NT2/D1 (cell line): ENCODE measurements at regions not wholly inside any gene's neighbourhood (a gene's known extent, or its start where the extent isn't known, plus 50 kb on each side); places are given as distances from the start of the nearest gene placed in this dataset.

ENCODE experiments used
- DNase-seq: peaks from one replicate; pipeline ENCODE4 v3.0.0-alpha.2; 2011; ENCODE audit warnings: low read depth, low spot score
- H3K27me3 ChIP-seq: 2 replicates; pipeline ENCODE4 v1.6.0; 2011; ENCODE audit warnings: mild to moderate bottlenecking; ENCODE audit not compliant: insufficient read length, insufficient read depth
- H3K36me3 ChIP-seq: 2 replicates; pipeline ENCODE4 v1.6.1; 2011; ENCODE audit warnings: mild to moderate bottlenecking, low read length, mixed read lengths; ENCODE audit not compliant: insufficient read depth, insufficient read length
- H3K4me1 ChIP-seq: 2 replicates; pipeline ENCODE4 v1.5.1; 2011; ENCODE audit not compliant: insufficient read depth, insufficient read length
- H3K4me3 ChIP-seq: 2 replicates; pipeline ENCODE4 v1.5.1; 2011; ENCODE audit warnings: low read depth; ENCODE audit not compliant: insufficient read length
- H3K9ac ChIP-seq: 2 replicates; pipeline ENCODE4 v1.6.0; 2011; ENCODE audit warnings: low read depth; ENCODE audit not compliant: insufficient read length
- H3K9me3 ChIP-seq: 2 replicates; pipeline ENCODE4 v1.5.1; 2011; ENCODE audit warnings: mild to moderate bottlenecking, low read length; ENCODE audit not compliant: insufficient read depth
- SUZ12 ChIP-seq: IDR thresholded peaks from 2 replicates; pipeline ENCODE4 v1.6.1; 2011; ENCODE audit not compliant: insufficient read length, insufficient read depth; ENCODE audit errors: extremely low read depth
- YY1 ChIP-seq: IDR thresholded peaks from 2 replicates; pipeline ENCODE4 v1.6.1; 2011; ENCODE audit not compliant: insufficient read length, insufficient read depth
- ZNF274 ChIP-seq: IDR thresholded peaks from 2 replicates; pipeline ENCODE4 v1.6.1; 2011; ENCODE audit warnings: mild to moderate bottlenecking, low read depth, low read length

GRCh38 chr4:82043081-82043808 is 330.5 kb downstream of the HNRNPD start:
- Histone ChIP-seq H3K4me3 (peak overlapping the region; percentile 70), H3K9ac (peak overlapping the region; percentile 74), H3K27me3 (peaks cover 37% of the 10 kb centered on the region), H3K9me3 (no peaks in the 10 kb centered on the region), H3K36me3 (no peaks in the 10 kb centered on the region), H3K4me1 (no peaks in the 10 kb centered on the region)
- no peak for DNase-seq
- TF ChIP-seq SUZ12 = no peak
- TF ChIP-seq ZNF274 = no peak
- no peak for TF ChIP-seq YY1

DNA sequence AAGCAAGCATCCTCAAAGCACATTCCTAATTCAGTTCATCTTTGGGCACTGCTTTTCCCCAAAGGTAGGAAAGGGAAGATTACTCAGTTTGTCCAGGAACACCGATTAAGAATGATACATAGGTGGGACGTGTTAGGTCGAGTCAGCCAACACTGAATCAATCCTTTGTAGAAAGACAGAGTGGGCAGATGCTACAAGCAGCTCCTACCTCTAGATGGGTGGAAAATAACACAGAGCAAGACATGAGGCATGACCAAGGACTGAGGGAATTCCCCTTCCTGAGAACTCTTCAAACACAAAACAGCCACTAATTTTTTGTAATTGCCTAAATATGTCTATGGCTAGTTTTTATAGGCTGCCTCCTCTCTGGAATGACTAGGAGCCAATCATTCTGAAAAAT is 331.7 kb downstream of the HNRNPD start:
- H3K27me3 ChIP-seq = peaks cover 37% of the 10 kb centered on the region
- no peak for DNase-seq
- TF ChIP-seq ZNF274 (no peak), SUZ12 (no peak), YY1 (no peak)
- H3K36me3 ChIP-seq = no peaks in the 10 kb centered on the region
- no peaks in the 10 kb centered on the region for H3K4me1 ChIP-seq
- H3K9ac ChIP-seq = no peak overlapping the region
- no peak overlapping the region for H3K4me3 ChIP-seq
- no peaks in the 10 kb centered on the region for H3K9me3 ChIP-seq

- Histone ChIP-seq H3K4me3 (no peak overlapping the region), H3K9ac (no peak overlapping the region), H3K36me3 (no peaks in the 10 kb centered on the region), H3K9me3 (no peaks in the 10 kb centered on the region), H3K4me1 (no peaks in the 10 kb centered on the region), H3K27me3 (peaks cover 23% of the 10 kb centered on the region)
- DNase-seq = no peak
- TF ChIP-seq YY1 = no peak
- no peak for TF ChIP-seq SUZ12
- TF ChIP-seq ZNF274 = no peak
Measured at GRCh38 chr4:82038936-82039335, 334.9 kb downstream of the HNRNPD start.

DNA sequence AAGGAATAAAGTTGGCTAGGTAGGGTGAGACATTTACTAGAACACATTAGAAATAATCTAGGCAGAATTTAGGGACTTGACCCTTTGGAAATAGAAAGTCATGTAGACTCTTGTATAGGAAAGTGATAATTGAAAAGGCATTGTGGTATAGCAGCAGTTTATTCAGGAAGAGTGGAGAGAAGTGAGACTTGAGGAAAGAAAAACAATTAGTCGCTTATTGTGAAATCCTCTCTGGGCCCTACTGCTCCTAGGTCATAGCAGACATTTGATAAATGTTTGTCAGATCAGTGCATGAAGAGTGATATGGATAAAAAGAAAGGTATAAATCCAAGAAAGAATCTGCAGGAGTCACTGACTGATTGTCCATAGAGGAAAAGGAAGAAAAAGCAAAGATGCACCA is 337.6 kb downstream of the HNRNPD start:
- H3K9me3 ChIP-seq = no peaks in the 10 kb centered on the region
- no peak overlapping the region for H3K9ac ChIP-seq
- DNase-seq = no peak
- no peak for TF ChIP-seq YY1
- no peak for TF ChIP-seq ZNF274
- no peak for TF ChIP-seq SUZ12
- peaks cover 3% of the 10 kb centered on the region for H3K27me3 ChIP-seq
- no peak overlapping the region for H3K4me3 ChIP-seq
- no peaks in the 10 kb centered on the region for H3K4me1 ChIP-seq
- H3K36me3 ChIP-seq = no peaks in the 10 kb centered on the region

- Histone ChIP-seq H3K9me3 (no peaks in the 10 kb centered on the region), H3K4me1 (no peaks in the 10 kb centered on the region), H3K9ac (no peak overlapping the region), H3K27me3 (no peaks in the 10 kb centered on the region), H3K36me3 (no peaks in the 10 kb centered on the region), H3K4me3 (no peak overlapping the region)
- TF ChIP-seq YY1 (no peak), ZNF274 (no peak), SUZ12 (no peak)
- DNase-seq = no peak
Measured at GRCh38 chr4:82034878-82035277, 338.9 kb downstream of the HNRNPD start.

GRCh38 chr4:82033862-82034261 is 339.9 kb downstream of the HNRNPD start:
- Histone ChIP-seq H3K9me3 (no peaks in the 10 kb centered on the region), H3K27me3 (no peaks in the 10 kb centered on the region), H3K4me1 (no peaks in the 10 kb centered on the region), H3K9ac (no peak overlapping the region), H3K4me3 (no peak overlapping the region), H3K36me3 (no peaks in the 10 kb centered on the region)
- TF ChIP-seq YY1 (no peak), SUZ12 (no peak), ZNF274 (no peak)
- no peak for DNase-seq

DNA sequence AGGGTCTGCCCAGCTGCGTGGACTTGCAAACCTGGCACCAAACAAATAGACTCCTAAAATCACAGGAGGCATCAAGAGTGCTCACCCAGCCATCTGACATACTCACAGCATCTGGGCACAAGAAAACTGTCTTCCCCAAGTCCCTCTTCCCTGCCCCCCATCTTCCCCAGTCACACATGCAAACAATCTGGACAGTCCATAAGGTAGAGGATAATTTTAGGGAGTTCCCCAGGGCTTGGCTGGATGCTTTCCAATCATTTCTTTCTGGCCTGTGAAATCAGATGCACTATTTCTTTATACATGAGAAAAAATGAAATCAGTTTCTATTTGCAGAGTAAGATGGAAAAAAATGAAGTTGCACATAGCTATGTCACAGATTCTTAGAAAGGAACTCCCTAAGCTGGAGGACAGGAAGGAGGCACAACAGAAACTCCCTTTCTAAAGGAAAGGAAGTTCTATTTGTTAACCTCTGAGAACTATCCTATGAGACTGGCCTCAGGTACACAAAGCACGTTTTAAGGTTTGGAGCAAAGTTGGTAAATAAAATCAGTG is 342.3 kb downstream of the HNRNPD start:
- no peaks in the 10 kb centered on the region for H3K27me3 ChIP-seq
- no peaks in the 10 kb centered on the region for H3K9me3 ChIP-seq
- no peak for DNase-seq
- H3K4me1 ChIP-seq = no peaks in the 10 kb centered on the region
- TF ChIP-seq SUZ12 (no peak), YY1 (no peak), ZNF274 (no peak)
- H3K9ac ChIP-seq = no peak overlapping the region
- no peak overlapping the region for H3K4me3 ChIP-seq
- H3K36me3 ChIP-seq = no peaks in the 10 kb centered on the region
